GM19351 (cell line): ENCODE measurements at regions not wholly inside any gene's neighbourhood (a gene's known extent, or its start where the extent isn't known, plus 50 kb on each side); places are given as distances from the start of the nearest gene placed in this dataset.
"Not testable (repeated sequence)": the region's sequence is repeated elsewhere in the genome, so short reads cannot be mapped to it uniquely, and the experiment has no call there.

Experiments used
- ATAC-seq: cut with Tn5 transposase; IDR thresholded peaks from one replicate; pipeline ENCODE4 v1.9.1; 2021; ENCODE audit warnings: mild to moderate bottlenecking, moderate library complexity; ENCODE audit not compliant: unreplicated experiment

DNA sequence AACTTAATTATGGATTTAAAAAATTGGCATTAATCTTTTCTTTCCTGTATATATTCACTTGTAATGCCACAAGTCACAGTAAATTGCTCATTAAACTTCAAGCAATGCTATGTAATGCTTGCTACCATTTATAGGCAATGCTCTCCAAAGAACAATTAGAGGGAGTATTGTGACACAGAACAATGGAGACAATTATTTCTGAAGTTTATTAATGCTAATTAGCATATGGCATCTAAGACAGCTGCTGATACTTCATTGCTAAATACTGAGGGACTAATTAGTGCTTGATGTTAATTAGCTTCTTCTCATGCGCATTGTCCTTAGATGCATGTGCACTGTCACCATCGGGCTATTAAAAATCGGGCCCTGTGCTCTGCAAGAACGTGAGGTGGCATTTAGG is 1012.8 kb downstream of the SOCS6 start:
- no peak for ATAC-seq

DNA sequence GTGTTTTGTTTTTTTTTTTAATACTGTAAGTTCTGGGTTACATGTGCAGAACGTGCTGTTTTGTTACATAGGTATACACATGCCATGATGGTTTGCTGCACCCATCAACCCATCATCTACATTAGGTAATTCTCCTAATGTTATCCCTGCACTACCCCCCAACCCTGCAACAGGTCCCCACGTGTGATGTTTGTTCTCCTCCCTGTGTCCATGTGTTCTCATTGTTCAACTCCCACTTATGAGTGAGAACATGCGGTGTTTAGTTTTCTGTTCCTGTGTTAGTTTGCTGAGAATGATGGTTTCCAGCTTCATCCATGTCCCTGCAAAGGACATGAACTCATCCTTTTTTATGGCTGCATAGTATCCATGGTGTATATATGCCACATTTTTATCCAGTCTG is 1005.4 kb downstream of the SOCS6 start:
- ATAC-seq: not testable (repeated sequence)

DNA sequence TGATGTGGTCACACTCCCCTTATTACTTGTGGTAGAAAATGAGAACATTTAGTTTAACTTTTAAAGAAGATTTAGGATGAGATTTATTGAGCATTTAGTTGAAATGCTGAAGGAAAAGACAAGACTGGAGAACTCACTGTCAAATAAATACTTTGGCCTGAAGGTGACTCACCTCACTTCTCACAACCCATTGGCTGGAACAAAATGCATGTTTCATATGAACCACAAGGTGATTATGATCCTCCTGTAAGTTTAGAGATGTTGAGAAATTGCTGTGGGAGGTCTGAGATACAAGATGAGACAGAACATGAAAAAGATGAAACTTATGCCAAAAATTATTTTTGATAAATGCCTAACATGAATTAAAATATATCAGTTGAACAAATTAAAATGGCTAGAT is 1004.5 kb downstream of the SOCS6 start:
- no peak for ATAC-seq

DNA sequence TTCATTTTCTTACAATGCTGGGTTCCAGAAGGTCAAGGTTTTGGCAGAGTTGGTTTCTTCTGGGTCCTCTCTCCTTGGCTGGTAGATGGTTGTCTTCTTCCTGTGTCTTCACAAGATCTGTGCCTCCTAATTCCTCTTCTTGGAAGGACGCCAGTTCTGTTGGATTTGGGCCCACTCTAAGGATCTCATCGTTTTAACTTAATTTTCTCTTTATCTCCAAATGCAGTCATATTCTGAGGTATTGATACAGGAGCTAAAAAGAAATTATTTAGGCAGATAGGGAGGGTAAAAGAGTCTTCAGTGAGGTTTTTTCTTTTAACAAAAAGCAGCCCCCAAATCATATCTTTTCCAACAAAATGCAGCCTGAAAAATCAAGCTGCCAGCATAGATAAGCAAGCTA is 998.4 kb downstream of the SOCS6 start:
- no peak for ATAC-seq

DNA sequence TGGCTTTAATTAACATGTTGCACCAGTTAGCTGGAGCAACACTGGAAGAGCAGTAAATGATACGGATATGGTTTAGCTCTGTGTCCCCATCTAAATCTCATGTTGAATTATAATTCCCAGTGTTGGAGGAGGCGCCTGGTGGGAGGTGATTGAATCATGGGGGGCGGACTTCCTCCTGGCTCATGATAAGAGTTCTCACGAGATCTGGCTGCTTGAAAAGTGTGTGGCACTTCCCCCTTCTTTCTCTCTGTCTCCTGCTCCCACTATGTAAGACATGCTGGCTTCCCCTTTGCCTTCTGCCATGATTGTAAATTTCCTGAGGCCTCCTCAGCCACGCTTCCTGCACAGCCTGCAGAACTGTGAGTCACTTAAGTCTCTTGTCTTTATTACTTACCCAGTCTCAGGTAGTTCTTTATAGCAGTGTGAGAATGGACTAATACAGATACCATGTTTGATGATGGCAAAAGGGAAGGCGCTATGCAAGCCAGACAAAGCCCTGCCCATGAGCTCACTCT is 963.6 kb downstream of the SOCS6 start:
- ATAC-seq: no peak

DNA sequence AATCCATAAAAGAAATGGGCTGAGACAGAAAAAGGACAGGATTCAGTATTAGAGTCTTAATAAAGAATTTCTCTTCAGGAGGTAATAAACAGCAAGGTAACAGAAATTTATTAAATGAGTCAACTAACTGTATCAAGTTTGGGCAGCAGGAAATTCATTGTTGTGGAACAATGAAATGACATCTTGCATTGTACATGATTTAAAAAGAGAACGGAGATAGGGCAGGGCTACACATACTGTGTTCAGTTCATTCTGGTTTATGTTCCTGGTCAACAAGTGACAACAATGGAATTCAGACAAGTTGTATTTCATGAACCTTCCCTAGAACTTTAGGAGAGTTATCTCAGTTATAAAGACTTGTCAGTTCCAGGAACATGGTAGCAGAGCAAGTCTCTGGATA is 961.3 kb downstream of the SOCS6 start:
- no peak for ATAC-seq

DNA sequence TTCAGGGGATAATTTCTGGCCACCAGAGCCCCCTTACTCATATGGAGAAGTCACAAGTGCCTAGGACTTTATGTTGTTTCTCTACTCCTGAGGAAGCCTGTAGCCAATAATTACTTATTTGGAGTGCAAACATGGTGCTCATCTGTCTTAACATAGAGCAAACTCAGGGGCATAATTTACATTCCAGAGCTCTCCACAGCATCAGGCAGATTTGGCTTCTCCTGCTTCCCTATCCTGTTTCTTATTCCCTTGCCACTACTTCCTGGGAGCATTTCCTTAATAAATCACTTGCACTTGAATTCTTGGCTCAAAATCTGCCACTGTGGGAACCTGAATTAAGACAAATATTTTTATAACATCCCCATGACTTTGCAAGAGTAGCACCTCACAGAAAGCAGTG is 960.9 kb downstream of the SOCS6 start:
- ATAC-seq: no peak

DNA sequence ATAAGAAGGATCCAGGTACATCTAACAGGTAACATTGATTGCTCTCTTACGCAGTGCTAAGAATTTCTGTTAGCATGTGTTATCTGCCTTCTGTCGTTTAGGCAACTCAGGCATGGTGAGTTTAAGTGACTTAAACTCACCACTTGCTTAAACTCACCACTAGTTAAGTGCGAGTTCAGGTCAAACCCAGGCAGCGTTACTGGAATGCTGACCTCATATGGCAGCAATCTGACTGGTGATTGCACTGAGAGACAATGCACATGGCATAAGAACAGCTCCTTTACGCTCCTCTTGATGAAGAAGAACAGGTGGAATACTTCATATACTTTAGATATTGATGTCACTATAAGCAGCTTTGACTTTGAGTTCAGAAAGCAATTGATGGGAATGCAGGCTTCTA is 954.1 kb downstream of the SOCS6 start:
- ATAC-seq: no peak

DNA sequence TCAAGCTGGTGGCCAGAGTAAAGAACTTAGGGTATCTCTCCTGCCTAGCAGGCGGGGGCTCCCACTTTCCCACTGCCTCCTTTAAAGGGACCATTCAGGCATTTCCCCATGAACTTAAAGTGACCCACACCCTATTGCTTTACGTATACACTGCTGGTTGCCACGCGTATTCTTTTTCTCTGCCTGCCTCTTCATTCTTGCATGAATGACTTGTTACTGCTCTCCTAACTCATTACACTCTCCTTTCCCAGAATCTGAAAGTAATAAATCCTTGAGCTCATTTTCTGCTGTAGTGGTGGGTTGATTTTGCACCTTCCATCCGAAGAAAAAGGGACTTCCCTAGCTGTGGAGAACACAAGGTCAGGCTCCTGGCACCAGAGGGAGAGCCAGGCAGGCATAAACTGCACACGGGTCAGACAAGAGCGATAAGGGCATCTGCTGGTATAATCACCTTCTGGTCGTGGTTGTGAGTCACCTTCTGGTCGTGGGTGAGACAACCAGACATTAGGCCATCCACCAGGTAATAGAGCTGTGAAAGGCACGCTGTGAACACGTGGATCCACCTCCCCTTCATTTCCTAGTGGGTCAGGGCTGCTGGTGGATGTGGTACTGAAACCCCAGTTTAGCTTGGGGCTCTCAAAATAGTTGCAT is 950.3 kb downstream of the SOCS6 start:
- no peak for ATAC-seq

DNA sequence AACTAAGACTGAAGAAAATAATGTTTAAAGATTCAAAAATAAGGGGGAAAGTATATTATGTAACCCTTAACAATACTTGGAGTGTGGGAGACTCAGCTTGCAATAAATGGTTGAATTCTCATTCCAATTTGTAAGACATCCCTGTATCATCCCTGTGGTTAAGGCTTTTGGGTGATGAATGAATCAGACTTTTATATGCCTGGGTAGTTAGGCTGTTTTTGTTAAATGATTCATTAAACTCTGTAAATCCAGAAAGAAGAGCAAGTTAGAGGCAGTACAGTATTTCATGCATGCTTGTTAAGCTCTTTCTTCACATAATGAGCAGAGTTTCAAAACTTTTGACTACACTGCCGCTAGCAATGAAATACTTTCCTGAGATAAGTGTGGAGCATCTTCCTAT is 948.8 kb downstream of the SOCS6 start:
- ATAC-seq: no peak

DNA sequence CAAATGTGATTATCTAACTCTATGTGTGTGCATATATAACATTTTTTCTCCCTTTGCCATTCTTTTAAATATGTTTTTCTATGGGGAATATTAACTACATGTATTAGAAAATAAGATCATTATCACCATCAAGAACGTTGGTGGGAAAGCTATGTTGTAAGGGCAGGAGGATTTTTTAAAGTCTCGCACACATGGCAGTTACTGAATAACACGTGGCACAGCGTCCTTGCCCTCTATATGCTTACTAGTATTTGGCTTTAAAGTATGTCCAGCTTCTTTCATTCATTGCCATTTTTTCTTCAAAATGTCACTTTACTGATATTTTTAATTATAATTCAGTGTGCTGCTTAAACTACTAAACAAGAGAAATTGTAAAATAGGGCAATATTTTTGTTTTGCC is 944.3 kb downstream of the SOCS6 start:
- ATAC-seq: no peak

DNA sequence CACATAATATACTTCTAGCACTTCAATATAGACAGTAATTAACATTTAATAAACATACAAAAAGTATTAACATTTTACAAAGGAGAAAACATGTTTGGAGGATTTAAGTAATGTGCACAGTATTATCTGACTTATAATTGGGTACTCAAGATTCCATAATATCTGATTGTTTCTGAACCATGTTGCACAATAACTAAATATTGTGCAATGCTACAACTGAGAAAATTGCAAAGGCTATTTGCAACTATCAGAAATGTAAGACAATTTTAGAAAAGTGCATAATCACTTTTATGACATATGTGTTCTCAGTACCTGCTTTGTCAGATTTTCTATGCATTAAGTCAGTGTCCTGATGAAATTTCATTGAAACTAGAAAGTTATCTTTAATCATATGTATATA is 934.6 kb downstream of the SOCS6 start:
- no peak for ATAC-seq

DNA sequence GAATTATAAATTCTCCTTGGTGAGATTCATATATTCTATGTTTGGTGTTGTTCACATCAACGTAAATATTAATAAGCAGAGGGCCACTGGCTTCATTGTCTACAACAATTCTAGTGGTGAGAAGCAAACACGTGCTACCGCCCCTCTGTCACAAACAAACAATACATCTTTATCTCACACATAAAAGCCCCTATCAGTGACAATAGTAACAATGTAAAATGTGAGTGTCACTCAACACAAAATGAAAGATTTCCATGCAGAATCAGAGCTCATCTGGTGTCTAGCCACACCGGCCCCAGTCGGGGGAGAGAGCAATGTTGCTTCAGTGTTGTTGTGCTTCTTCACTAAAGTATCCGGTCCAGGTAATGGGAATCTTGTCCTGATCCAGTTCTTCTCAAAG is 932.6 kb downstream of the SOCS6 start:
- no peak for ATAC-seq

DNA sequence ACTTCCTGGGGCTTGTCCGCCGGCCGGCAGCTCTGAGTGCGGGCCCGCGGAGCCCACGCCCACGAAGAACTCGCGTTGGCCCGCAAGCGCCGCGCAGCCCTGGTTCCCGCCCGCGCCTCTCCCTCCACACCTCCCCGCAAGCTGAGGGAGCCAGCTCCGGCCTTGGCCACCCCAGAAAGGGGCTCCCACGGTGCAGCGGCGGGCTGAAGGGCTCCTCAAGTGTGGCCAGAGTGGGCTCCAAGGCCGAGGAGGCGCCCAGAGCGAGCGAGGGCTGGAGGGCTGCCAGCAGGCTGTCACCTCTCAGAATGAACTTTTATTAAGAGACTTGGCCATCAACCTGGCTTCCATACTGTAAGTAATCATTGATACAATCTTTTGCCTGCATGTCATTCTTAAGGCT is 923.9 kb downstream of the SOCS6 start:
- not testable (repeated sequence) for ATAC-seq

DNA sequence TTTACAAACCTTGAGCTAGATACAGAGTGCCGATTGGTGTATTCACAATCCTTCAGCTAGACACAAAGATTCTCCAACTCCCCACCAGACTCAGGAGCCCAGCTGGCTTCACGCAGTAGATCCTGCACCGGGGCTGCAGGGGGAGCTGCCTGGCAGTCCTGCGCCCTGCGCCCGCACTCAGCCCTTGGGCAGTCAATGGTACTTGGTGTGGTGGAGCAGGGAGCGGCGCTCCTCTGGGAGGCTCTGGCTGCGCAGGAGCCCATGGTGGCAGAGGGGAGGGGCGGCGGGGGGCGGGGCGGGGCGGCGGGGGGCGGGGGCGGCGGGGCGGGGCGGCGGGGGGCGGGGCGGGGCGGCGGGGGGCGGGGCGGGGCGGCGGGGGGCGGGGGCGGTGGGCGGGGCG is 923.4 kb downstream of the SOCS6 start:
- no peak for ATAC-seq

DNA sequence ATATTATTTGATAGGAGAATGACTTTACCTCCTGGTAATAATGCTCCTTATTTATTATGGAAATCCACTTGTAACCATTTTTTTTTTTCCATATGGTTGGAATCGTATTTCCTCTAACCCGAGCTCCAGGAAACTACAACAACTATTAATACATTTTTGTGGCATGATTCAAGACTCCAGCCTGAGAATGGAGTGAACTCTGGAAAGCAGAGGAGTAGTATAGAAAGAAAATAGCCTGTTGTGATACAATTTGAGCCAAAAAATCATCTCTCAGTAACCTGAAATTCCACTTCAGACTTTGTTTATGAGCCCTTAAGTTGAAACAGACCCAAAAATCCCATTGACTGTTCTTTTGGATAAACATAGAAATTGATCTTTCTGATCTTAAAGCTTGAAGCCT is 921.1 kb downstream of the SOCS6 start:
- ATAC-seq: no peak

DNA sequence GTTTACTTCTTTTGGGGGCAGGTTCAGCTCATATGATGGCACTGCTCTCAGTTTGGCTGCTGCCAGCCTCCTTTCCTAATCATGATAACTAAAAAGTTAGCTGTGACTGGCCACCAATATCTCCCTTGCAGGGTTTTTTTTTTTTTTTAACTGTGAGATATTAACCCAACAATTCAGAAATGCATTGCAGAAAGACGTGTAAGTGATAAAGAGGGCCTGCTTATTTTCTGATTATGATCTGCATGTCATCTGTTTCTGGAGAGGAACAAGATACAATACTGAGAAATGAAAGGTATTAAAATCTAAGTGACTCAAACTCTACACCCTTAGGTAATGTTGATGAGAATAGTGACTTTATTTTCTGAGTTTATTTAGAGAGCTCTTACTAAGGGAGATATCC is 905.6 kb downstream of the SOCS6 start:
- ATAC-seq: no peak

DNA sequence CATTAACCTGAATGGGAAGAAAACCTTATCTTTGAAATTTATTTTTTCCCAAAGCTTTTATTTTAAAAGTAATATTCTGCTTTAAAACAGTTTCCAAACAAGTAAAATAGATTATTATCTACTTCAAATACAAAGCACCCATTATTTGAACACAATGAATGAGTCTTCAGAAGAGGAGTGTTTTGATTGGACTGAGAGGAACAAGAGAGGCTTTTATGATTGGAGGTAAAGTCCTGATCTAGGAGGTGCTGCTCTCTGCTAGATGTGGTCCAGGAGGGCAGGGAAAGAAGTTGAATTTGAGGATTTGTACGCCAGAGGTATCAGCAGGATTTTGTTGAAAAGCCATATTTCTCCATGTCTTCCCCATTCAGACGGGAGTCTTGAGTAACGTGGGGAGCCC is 900.7 kb downstream of the SOCS6 start:
- ATAC-seq: no peak

DNA sequence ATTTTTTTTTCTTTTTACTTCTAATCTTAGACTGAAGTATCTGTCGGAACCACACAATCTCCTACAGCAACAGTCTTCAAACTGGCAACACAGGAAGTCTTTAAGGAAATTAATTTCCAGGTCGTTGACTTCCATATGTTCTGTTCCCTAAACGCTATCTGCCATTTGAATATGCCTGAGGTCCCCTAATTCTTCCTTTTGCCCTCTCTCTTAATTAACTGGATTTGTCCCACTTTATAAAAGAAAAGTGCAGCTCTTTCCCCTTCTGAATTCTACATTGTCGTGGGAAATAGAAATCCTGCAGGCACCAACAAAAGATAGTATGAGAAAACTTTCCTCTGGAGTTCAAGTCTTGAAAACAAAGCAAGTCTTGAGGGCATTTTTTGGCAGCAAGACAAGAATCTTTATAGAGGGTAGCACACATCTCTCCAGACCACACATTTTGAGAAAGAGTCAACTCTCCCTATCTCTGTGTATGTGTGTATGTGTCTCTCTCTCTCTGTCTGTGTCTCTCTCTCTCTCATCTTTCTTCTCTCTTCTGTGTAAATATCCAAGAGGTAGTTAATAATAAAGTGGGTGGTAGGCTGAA is 879.8 kb downstream of the SOCS6 start:
- ATAC-seq: no peak

DNA sequence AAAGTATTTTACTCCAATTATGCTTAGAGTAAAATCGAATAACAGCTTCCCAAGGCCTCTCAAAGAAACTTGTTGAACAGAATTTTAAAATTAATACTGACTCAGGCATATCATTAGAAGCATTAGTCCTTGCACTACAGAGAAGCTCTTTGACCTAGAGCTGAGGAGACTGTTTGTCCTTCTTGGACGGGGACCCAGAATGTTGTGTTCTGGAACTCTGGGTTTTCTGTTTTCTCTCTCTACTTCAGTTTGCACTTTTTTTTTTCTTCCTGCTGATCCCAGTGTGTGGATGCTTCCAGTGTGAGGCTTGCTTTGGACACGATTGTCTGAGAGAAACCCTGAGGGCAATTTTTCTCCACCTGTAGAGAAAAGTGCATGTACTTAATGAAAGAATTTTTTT is 847.6 kb downstream of the SOCS6 start:
- no peak for ATAC-seq

DNA sequence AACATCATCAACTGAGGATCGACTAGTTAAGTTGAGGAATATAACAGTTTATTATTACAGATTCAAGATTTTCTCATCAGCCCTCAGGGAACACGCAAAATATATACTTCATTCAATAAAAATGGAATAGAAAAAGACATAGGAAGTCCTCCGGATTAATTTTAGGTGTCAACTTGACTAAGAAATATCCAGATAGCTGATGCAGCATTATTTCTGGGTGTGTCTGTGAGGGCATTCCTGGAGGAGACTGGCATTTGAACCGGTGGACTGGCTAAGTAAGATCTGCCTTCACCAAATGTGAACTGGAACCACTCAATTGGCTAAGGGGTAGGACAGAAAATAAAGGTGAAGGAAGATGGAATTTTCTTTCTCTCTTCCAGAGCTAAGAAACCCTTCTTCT is 845.3 kb downstream of the SOCS6 start:
- no peak for ATAC-seq

DNA sequence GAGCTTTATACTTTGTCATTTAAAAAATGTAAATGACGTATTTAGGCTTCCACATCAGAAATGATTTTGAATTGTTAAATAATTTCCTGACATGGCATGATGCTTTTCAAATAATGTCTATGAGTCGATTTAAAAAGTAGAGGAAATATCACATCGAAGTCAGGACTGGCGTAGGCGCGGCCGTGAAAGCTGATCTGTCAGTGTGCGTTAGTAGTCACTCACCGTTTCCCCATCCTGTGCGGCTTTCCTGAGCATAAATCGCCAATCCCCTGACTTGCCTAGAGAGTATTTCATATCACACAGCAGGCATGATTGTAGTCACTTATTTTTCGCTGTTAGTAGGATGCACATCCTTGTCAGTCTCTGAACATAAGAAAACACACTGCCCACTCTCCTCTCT is 843.1 kb downstream of the SOCS6 start:
- no peak for ATAC-seq

DNA sequence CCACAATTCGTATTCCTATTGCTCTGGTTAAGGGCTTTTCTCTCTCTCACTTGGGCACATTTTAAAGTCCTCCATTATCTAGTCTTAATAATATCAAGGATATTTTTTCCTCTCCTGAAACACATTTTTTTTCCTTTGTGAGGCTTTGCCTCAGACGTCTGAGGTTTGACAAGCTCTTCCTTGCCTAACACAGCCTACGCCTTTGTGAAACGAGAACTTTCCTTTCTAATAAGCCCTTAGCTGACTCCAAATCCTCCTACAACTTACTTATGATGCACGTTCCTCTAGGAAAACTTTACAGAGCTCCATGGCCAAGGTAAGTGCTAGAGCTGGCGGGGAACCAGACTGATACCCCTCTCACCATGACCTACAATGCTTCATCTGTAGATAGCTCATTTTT is 841.5 kb downstream of the SOCS6 start:
- ATAC-seq: no peak
